Sigmoid colon (tissue), 3 donors: ENCODE measurements at regions not wholly inside any gene's neighbourhood (a gene's known extent, or its start where the extent isn't known, plus 50 kb on each side); places are given as distances from the start of the nearest gene placed in this dataset.

Source experiments
- POLR2A ChIP-seq, 2 donors: fragments of 450-650 bp; IDR thresholded peaks; one replicate each; pipeline ENCODE4 v1.6.1; 2016; ENCODE audit warnings: antibody characterized with exemption in 2 of 2, mild to moderate bottlenecking in 2 of 2, moderate library complexity in 2 of 2
- TF ChIP-seq, protein P1 (sequence below), 4 experiments: fragments of 450-650 bp in 3 of 4; fragments of 200-600 bp in 1 of 4; IDR thresholded peaks; one replicate each; pipeline ENCODE4 v1.5.1; 2016 to 2019; ENCODE audit warnings: antibody characterized with exemption in 4 of 4, mild to moderate bottlenecking in 3 of 4, moderate library complexity in 2 of 4

DNA sequence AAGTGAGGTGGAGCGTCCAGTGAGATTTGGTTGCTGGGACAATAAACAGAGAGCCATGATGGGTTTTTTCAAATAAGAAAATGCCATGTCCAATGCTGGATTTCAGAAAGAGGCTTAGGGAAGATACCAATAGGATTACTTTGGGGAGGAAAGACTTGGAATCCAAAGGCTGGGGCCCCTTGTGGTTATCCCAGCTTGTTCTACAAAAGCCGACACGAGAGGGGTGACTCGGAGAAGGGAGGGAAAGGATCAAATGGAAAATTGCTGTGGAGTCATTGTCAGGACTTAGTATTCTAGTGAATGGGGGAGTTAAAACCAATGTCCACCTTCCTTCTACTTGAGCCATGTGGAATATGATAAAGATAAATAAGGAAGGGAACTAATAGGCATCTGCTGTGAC, 305.5 kb downstream of the SOX9 start:
- no peak for TF ChIP-seq POLR2A (IDR thresholded peaks at IDR 0.05)
- TF ChIP-seq, protein P1, sequence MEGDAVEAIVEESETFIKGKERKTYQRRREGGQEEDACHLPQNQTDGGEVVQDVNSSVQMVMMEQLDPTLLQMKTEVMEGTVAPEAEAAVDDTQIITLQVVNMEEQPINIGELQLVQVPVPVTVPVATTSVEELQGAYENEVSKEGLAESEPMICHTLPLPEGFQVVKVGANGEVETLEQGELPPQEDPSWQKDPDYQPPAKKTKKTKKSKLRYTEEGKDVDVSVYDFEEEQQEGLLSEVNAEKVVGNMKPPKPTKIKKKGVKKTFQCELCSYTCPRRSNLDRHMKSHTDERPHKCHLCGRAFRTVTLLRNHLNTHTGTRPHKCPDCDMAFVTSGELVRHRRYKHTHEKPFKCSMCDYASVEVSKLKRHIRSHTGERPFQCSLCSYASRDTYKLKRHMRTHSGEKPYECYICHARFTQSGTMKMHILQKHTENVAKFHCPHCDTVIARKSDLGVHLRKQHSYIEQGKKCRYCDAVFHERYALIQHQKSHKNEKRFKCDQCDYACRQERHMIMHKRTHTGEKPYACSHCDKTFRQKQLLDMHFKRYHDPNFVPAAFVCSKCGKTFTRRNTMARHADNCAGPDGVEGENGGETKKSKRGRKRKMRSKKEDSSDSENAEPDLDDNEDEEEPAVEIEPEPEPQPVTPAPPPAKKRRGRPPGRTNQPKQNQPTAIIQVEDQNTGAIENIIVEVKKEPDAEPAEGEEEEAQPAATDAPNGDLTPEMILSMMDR (IDR thresholded peaks at IDR 0.05) = no peak
